Epidermal melanocyte (primary cell): ENCODE measurements at regions not wholly inside any gene's neighbourhood (a gene's known extent, or its start where the extent isn't known, plus 50 kb on each side); places are given as distances from the start of the nearest gene placed in this dataset.
"Not testable (repeated sequence)": the region's sequence is repeated elsewhere in the genome, so short reads cannot be mapped to it uniquely, and the experiment has no call there.

Experiments
- DNase-seq: peaks from one replicate; pipeline ENCODE4 v3.0.0; 2011; ENCODE audit warnings: low spot score; ENCODE audit not compliant: insufficient read length

DNA sequence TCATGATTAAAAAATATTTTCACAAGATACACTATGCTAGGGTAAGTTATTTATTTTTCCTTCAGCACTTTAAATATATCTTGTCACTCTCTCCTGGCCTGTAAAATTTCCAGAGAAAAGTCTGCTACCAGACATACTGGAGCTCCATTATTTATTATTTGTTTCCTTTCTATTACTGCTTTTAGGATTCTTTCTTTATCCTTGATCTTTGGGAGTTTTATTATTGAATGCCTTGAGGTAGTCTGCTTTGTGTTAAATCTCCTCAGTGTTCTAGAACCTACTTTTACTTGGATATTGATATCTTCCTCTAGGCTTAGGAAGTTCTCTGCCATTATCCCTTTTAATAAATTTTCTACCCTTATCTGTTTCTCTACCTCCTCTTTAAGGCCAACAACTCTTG, 142.0 kb upstream of the TGFBR2 start:
- DNase-seq = no peak

DNA sequence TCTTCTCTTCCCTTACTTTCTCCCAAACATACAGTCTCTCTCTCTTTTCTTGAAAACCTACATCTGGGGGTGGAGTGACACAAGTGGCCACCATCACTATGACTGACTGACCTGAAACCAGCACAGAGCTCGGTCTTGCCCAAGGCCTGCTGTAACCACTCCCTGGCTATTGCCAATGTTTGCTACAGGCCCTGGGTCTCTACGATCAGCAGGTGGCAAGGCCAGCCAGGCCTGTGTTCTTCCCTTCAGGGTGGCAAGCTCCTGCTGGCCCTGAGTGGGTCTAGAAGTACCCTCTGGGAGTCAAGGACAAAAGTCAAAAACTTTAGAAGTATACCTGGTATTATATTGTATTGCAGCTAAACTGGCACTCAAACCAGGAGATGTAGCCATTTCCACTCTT, 140.9 kb upstream of the TGFBR2 start:
- no peak for DNase-seq

DNA sequence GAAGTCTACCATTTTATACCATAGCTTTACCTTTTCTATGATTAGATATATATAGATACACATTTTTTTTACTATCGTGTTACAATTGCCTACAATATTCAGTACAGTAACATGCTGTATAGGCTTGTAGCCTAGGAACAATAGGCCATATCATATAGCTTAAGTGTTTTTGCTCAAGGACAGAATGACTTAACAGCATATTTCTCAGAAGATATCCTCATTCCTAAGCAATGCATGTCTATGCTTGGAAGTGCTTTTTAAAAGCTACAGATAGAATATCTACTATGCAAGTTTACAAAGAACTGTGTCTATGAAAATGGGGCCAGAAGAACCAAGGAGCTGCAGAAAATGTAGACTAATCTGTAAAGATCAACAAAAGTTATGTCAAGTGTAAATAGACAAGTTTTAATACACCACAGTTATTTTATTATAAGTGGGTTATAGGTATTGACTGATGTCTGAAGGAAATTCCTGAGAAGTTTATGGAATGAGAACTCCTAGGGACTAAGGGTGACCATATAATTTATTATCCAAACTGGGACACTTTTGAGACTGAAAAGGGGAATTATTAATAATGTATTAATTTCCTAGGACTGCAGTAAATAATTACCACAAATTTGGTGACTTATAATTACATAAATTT, 138.7 kb upstream of the TGFBR2 start:
- no peak for DNase-seq

DNA sequence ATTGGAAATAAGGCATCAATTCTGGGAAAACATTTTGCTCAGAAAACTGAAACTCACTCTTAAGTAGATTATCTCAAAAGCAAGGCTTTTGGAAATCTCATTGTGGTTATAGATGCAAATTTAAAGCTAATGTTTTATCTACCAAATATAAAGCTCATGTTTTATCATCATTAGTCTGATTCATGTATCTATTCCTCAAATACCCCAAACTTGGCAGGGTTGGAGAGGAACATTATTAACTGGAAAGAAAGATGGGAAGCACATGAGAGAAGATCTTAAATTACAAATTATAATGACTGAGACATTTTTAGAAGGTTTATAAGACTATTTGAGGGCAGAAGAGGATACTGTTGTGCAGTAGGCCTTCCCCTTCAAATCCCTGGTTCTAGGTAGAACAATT, 137.3 kb upstream of the TGFBR2 start:
- no peak for DNase-seq

DNA sequence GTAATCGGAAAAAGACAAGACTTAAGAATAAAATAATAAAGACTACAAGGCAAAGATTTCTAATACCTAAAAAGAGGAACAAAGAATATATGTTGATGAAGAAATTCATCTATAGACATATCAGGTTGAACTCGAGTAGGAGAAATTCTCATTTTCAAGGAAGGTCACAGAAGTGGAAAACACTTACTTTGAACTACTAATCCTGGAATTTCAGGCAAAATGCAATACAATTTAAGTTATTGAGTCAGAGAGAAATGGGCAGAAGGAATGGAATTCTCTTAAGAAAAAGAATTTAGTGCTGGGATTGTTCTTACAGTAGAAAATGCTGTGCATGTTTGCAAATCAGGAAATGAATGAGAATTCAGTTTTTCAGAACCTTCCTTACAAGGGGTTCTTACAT, 135.9 kb upstream of the TGFBR2 start:
- no peak for DNase-seq

DNA sequence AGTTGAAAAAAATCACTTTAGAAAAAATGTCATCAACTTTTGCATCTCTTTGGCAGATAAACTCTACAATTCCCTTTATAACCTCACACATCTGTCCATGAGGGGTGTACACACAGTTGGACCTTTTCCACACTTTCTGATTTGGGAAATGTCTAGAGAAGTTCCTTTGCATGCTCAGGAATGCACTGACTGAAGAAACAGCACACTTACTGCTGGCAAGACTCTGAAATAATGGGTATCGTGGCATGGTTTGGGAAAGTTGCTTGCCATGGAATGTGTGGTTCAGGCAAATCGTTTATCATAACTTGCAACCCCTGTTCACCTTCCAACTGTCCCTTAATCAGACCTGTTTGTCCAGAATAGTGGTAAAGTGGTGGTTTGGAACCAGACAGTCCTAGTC, 135.3 kb upstream of the TGFBR2 start:
- no peak for DNase-seq

DNA sequence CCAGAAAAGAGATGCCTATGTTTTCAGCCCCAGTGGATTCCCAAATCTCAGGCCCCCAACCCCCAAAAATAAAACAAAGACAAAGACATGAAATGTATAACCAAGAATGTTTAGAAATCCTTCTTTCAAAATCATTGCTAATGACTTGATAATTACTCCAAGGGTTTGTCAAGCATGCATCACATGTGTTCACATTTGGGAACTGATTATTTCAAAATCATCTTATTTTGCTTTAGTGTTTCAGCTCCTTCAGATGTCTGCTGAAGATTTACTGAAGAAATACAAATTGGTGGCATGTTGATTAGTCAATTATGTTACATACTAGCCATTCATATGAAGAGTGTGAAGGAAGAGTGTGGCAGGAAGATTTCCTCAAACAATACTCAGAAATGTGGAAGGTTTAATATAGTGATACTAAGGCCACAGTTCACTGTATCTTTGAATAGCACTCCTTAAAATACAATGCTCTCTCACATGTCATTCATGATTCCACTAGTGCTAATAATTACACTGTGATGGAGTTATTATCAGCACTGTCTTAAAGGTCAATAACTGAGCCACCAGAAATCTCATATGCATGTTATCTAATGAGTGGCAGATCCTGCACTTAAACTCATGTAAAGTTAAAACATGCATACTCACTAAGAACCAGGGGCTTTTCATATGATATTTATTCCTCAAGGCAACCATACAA, 134.5 kb upstream of the TGFBR2 start:
- DNase-seq = no peak

DNA sequence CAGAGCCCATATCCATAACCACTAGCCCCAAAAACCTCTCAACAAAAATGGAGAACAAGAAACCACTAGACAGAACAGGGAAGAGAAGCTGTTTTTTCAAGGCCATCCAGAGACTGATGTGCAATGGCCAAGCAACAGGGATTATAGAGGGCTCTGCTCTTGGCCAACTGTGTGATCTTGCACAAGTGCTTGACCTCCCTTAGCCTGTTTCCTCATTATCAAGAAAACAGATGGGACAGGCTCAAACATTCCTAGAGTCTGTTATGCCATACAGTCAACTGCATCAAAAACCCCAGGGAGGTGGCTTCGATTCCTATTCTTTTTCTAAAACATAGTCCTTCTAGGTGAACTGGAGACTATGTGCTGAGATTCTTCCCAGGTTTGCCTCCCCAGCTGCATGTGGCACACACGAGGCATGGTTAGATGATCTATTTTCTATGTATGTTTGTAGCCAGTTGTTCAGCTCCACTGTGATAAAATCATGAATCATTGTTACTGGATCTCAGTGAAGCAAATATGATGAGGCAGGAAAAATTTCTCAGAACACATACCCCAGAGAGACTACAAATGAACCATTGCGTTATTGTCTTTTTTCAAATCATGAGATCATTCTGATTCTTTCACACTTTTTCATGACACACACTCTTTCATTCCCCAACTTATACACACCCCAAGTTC, 132.9 kb upstream of the TGFBR2 start:
- no peak for DNase-seq

DNA sequence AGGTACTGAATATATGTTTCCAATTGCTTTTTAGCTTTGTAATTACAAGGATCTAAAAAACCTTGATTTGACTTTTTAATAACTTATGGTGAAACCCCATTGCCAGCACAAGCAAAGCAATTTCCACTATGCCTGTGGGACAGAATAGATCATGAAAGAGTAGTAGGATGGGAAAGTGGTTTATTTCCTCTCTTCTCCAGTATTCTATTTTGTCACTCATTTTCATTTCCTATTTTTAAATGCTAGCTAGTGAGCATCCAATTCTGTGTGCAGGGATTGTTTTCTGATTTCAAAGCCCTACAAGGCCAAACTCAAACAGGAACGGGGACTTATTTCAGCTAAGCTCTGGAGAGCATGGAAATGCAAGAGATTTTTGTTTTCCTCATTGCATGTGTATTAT, 132.0 kb upstream of the TGFBR2 start:
- DNase-seq = no peak

DNA sequence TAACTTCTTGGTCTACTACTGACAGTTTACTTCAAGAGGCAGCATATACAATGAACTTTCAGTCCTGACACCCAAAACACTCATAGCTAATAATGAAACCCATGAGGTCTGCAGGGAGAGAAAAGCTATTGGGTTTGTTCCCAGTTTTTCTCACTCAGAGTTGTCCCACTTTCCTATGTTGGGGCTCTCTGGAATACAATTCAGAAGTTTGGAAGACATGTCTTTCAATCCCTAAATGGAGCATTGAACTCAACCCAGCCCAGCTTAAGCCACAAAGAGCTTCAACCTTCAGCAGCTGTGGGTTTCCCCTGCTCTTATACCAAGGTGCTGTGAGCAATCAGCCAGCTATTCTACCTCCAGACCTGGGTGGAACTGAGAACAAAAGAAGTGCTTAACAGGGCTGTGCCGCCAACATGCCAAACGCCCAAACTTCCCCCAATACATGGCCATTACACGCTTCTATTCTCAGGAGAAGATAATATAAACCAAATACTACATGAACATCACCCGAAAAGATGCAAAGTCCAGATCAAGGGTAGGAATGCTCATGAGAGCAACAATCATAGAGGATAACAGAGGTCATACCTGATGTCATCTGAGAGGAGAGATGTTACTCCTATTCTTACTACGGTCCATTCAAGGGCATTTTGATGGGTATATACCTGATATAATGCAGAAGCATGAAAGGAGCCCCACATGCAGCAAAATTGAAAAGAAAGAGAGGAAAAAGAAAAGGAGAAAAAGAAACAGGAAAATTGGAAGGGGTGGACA, 131.2 kb upstream of the TGFBR2 start:
- DNase-seq = no peak

DNA sequence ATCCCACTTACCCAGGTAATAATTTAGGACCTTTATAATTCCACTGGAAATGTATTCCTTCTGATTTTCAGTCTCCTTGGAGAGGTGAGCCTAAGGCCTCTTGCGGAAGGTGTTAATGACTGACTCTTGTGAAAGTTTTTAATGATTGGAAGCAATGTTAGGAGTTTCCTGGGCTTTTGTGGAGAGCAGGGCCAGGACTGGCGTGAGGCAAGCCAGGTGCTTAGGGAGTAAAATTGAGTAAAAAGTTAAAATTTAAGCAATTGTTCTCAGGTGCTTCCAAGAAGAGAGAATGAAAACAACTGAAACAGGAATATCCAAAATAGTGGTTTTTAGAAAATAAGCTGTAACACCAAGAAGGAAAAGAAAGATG, 130.6 kb upstream of the TGFBR2 start:
- no peak for DNase-seq

DNA sequence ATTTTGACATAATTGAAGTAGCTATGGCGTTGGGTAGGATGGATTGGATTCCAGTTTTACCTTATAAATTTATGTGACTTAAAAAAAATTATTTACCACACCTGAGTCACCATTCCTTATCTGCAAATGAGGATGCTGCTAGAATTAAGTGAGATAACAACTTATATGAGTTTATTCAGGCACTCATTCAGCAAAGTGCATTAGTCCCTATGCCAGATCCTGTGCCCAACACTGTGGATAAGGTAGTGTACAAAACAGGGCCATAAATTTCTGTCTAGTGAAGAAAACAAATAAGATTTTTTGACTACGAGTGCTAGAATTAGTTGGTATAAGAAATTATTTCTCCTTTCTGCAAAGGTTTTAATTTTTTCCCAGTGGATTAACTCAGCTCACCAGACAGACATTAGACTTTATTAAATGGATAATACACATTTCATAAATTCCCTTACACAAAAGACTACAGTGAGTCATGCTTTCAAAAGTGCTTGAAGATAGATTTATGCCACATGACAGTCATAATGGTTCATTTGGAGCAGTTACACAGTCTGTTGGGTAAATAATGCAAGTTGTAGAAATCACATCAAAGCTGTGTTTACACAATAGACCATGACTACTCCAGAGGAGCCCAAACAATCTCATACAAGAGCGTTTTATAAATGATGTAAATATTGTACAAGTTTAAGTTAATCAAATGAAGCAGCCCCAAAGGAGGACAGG, 129.9 kb upstream of the TGFBR2 start:
- DNase-seq = peak; percentile 29

DNA sequence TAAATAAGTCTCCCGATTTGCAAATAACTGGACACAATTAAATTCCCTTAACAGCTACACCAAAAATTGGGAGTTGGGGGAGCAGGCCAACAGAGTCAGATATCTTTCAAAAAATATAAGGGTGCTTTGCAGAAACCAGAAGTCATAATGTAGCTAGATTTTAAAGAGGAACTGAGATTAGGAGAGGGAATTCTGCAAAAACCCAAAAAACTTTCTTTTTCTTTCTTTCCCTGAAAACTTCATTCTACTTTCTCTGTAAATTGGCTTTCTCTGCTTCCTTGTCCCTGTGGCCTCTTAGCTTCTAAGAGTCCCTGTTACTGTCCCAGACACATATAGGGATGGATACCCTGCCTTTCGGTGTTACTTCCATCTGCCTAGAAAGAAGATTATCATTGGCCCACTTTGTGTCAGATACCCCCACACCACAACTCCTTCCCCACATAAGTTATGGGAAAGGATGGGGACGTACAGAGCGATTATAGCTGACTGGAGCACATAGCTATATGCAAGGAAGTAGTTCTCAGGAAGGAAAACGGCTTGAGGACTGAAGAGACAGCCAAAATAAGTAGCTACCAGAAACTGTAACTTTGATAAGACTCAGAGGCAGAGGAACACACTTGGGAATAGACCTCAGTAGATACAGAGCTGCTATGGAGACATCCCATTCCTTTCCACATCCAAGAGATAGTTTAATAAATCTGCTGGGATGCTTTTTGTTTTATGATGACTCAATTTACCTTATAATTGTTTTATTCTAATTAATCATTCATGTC, 129.1 kb upstream of the TGFBR2 start:
- no peak for DNase-seq

DNA sequence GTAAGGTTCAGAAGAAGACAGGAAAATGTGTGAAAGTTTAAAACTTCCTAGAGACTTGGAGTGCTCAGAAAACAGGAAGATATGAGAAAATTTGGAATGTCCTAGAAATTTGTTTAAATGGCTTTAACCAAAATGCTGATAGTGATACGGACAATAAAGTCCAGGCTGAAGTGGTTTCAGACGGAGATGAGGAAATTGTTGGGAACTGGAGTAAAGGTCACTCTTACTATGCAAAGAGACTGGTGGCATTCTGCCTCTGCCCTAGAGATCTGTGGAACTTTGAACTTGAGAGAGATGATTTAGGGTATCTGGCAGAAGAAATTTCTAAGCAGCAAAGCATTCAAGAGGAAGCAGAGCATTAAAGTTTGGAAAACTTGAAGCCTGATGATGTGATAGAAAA, 126.7 kb upstream of the TGFBR2 start:
- DNase-seq = not testable (repeated sequence)

DNA sequence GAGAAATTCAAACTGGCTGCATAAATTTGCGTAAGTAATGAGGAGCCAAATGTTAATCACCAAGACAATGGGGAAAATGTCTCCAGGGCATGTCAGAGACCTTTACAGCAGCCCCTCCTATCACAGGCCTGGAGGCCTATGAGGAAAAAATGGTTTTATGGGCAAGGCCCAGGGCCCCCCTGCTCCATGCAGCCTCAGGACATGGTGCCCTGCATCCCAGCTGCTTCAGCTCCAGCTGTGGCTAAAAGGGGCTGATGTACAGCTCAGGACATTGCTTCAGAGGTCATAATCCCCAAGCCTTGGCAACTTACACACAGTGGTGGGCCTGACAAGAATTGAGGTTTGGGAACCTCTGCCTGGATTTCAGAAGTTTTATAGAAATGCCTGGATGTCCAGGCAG, 126.2 kb upstream of the TGFBR2 start:
- not testable (repeated sequence) for DNase-seq

DNA sequence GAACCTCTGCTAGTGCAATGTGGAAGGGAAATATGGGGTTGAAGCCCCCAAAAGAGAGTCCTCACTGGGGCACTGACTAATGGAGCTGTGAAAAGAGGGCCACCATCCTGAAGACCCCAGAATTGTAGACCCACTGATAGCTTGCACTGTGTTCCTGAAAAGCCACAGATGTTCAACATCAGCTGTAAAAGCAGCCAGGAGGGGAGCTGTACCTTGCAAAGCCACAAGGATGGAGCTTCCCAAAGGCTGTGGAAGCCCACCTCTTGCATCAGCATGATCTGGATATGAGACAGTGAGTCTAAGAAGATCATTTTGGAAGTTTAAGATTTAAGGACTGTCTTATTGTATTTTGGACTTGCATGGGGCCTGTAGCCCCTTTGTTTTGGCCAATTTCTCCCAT, 125.8 kb upstream of the TGFBR2 start:
- DNase-seq = no peak

DNA sequence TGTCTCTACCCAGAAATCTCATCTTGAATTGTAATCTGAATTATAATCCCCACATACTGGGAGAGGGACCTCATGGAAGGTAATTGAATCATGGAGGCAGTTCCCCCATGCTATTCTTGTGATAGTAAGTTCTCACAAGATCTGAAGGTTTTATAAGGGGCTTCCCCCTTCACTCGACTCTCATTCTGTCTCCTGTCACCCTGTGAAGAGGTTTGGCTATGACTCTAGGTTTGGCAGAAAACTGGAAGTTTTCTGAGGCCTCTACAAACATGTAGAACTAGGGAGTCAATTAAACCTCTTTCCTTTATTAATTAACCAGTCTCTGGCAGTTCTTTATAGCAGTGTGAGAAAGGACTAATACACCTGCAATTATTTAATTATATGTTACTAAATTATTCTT, 125.2 kb upstream of the TGFBR2 start:
- DNase-seq = no peak

DNA sequence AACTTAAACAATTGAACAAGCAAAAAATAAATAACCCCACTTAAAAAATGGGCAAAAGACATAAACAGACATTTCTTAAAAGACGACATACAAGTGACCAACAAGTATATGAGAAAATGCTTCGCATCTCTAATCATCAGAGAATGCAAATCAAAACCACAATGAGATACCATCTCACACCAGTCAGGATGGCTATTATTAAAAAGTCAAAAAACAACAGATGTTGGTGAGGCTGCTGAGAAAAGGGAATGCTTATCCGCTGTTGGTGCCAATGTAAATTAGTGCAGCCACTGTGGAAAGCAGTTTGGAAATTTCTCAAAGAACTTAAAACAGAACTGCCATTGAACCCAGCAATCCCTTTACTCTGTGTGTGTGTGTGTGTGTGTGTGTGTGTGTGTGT, 122.2 kb upstream of the TGFBR2 start:
- DNase-seq = not testable (repeated sequence)

DNA sequence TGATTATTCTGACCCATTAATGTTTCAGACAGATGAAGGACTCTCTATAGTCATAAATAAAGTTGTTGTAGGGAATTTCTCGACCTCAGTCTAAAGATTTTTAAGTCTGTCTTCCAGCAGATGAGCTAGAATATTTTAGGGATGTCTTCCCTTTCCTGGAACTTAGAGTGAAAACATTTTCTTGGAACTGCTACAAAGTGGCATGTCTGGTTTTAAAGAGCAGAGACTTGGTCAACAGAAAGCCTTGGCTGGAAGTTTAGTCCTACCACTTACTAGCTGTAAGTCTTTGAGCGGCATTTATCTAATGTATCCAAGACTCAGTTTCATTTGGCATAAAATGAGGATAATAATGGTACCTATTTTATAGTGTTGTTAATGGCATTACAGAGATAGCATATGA, 120.0 kb upstream of the TGFBR2 start:
- DNase-seq = no peak

DNA sequence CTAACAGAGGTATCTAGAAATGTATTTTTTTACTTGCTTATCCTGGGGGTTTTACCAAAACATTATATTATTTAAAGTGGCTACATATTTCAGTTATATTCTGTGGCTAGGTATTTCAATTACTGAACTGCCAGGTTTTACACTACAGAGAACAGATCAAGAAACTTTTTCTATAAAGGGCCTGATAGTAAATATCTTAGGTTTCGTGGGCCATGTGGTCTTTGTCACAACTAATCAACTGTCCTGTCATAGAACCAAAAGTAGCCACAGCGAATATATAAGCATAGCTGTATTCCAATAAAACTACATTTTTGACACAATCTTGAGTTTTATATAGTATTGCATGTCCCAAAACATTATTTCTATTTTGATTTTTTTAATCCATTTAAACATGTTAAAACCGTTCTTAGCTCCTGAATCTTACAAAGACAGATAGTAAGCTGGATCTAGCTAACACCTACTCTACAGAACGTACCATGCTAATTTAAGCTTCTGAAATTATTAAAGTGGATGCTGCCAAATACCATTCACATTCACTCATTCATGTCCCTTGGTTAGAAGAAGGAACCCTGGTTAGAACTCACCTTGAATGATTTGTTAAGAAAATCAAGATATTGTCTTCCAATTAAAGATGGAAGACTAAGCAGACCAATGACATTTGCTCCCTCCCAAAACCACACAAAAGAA, 118.2 kb upstream of the TGFBR2 start:
- DNase-seq = no peak
